NCI-H128 (cell line): ENCODE measurements at regions not wholly inside any gene's neighbourhood (a gene's known extent, or its start where the extent isn't known, plus 50 kb on each side); places are given as distances from the start of the nearest gene placed in this dataset.

Experiments used
- DNase-seq: peaks from one replicate; lab custom pipeline; 2025; ENCODE audit not compliant: unreplicated experiment; lab: John Stamatoyannopoulos, UW

- no peak for DNase-seq
Measured at GRCh38 chr13:63433546-63434150, 2018.0 kb upstream of the PCDH20 start.

- DNase-seq, result no peak
Measured at GRCh38 chr13:63427170-63427569, 2011.5 kb upstream of the PCDH20 start.

GRCh38 chr13:63425131-63425530, 2009.5 kb upstream of the PCDH20 start:
- no peak for DNase-seq

- no peak for DNase-seq
Measured at GRCh38 chr13:63421123-63421522, 2005.5 kb upstream of the PCDH20 start.

- DNase-seq, result no peak
Measured at GRCh38 chr13:63420685-63421084, 2005.0 kb upstream of the PCDH20 start.

- DNase-seq, result no peak
Measured at GRCh38 chr13:63414247-63414646, 1998.6 kb upstream of the PCDH20 start.

GRCh38 chr13:63409791-63410351, 1994.2 kb upstream of the PCDH20 start:
- no peak for DNase-seq

GRCh38 chr13:63408331-63409189, 1992.9 kb upstream of the PCDH20 start:
- no peak for DNase-seq

GRCh38 chr13:63403733-63404132, 1988.1 kb upstream of the PCDH20 start:
- DNase-seq, result no peak

- no peak for DNase-seq
Measured at GRCh38 chr13:63396746-63397145, 1981.1 kb upstream of the PCDH20 start.

- no peak for DNase-seq
Measured at GRCh38 chr13:63393112-63393511, 1977.5 kb upstream of the PCDH20 start.

- no peak for DNase-seq
Measured at GRCh38 chr13:63389756-63390155, 1974.1 kb upstream of the PCDH20 start.

- no peak for DNase-seq
Measured at GRCh38 chr13:63381078-63381859, 1965.6 kb upstream of the PCDH20 start.

- no peak for DNase-seq
Measured at GRCh38 chr13:63377986-63378385, 1962.3 kb upstream of the PCDH20 start.

GRCh38 chr13:63370101-63370500, 1954.5 kb upstream of the PCDH20 start:
- no peak for DNase-seq

- DNase-seq, result no peak
Measured at GRCh38 chr13:63367522-63368198, 1952.0 kb upstream of the PCDH20 start.

- no peak for DNase-seq
Measured at GRCh38 chr13:63364159-63364558, 1948.5 kb upstream of the PCDH20 start.

- DNase-seq, result no peak
Measured at GRCh38 chr13:63351533-63351932, 1935.9 kb upstream of the PCDH20 start.

GRCh38 chr13:63351081-63351480, 1935.4 kb upstream of the PCDH20 start:
- DNase-seq, result no peak

GRCh38 chr13:63345835-63346234, 1930.2 kb upstream of the PCDH20 start:
- DNase-seq, result no peak

GRCh38 chr13:63344711-63345110, 1929.1 kb upstream of the PCDH20 start:
- DNase-seq, result no peak
